HL-60 (cell line): ENCODE measurements at regions not wholly inside any gene's neighbourhood (a gene's known extent, or its start where the extent isn't known, plus 50 kb on each side); places are given as distances from the start of the nearest gene placed in this dataset.

Experiments used
- POLR2AphosphoS5 ChIP-seq: IDR thresholded peaks from 2 replicates; pipeline ENCODE4 v1.6.1; 2012; ENCODE audit warnings: low read depth
- SPI1 ChIP-seq: IDR thresholded peaks from 2 replicates; pipeline ENCODE4 v1.6.1; 2012; ENCODE audit warnings: low read depth, mild to moderate bottlenecking, borderline replicate concordance
- TF ChIP-seq, protein P1 (sequence below): IDR thresholded peaks from one replicate; pipeline ENCODE4 v1.5.1; 2011; ENCODE audit warnings: low read length, control low read depth, inconsistent platforms; ENCODE audit not compliant: insufficient read depth
- TF ChIP-seq, protein P2 (sequence below): IDR thresholded peaks from 2 replicates; pipeline ENCODE4 v1.6.1; 2012; ENCODE audit warnings: low read depth; ENCODE audit not compliant: insufficient replicate concordance

DNA sequence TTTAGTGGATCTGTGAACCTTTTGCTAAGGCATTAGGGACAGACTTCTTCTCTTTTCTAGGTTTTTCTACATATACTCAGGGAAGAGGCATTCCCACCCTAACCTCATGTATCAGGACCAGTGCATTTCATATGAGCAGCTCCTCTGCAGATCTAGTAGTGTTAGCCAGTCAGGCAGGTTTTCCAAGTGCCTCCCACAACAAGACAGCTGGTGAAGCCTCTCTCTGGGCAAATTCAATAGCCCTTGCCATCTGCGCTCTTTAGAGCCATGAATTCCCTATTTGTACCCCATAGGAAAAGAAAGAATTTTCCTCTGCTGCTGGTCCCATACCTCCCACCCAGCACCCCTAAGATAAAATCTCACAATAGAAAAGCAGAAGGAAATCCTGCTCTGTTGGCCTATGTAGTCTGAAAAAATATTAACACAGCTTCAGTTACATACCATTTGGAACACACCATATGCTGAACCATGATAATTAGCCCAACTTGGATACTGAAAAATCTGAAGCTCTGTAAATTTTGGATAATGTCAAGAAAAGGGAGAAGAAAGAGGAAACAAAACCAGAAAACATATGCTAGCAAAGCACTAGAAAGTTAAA, 1354.6 kb upstream of the NRXN1 start:
- TF ChIP-seq, protein P1, sequence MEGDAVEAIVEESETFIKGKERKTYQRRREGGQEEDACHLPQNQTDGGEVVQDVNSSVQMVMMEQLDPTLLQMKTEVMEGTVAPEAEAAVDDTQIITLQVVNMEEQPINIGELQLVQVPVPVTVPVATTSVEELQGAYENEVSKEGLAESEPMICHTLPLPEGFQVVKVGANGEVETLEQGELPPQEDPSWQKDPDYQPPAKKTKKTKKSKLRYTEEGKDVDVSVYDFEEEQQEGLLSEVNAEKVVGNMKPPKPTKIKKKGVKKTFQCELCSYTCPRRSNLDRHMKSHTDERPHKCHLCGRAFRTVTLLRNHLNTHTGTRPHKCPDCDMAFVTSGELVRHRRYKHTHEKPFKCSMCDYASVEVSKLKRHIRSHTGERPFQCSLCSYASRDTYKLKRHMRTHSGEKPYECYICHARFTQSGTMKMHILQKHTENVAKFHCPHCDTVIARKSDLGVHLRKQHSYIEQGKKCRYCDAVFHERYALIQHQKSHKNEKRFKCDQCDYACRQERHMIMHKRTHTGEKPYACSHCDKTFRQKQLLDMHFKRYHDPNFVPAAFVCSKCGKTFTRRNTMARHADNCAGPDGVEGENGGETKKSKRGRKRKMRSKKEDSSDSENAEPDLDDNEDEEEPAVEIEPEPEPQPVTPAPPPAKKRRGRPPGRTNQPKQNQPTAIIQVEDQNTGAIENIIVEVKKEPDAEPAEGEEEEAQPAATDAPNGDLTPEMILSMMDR: no peak
- TF ChIP-seq, protein P2, sequence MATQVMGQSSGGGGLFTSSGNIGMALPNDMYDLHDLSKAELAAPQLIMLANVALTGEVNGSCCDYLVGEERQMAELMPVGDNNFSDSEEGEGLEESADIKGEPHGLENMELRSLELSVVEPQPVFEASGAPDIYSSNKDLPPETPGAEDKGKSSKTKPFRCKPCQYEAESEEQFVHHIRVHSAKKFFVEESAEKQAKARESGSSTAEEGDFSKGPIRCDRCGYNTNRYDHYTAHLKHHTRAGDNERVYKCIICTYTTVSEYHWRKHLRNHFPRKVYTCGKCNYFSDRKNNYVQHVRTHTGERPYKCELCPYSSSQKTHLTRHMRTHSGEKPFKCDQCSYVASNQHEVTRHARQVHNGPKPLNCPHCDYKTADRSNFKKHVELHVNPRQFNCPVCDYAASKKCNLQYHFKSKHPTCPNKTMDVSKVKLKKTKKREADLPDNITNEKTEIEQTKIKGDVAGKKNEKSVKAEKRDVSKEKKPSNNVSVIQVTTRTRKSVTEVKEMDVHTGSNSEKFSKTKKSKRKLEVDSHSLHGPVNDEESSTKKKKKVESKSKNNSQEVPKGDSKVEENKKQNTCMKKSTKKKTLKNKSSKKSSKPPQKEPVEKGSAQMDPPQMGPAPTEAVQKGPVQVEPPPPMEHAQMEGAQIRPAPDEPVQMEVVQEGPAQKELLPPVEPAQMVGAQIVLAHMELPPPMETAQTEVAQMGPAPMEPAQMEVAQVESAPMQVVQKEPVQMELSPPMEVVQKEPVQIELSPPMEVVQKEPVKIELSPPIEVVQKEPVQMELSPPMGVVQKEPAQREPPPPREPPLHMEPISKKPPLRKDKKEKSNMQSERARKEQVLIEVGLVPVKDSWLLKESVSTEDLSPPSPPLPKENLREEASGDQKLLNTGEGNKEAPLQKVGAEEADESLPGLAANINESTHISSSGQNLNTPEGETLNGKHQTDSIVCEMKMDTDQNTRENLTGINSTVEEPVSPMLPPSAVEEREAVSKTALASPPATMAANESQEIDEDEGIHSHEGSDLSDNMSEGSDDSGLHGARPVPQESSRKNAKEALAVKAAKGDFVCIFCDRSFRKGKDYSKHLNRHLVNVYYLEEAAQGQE: no peak
- TF ChIP-seq POLR2AphosphoS5 (no peak), SPI1 (no peak)
